Coronary artery (tissue), 2 donors: ENCODE measurements at regions not wholly inside any gene's neighbourhood (a gene's known extent, or its start where the extent isn't known, plus 50 kb on each side); places are given as distances from the start of the nearest gene placed in this dataset.

Experiments
- DNase-seq: peaks from one replicate; pipeline ENCODE4 v3.0.0-alpha.2; 2017; ENCODE audit warnings: low spot score
- H3K27ac ChIP-seq, 2 donors: fragments of 200-600 bp; sonication (generic); one replicate each; pipeline ENCODE4 v1.5.1; 2016 to 2019
- H3K4me3 ChIP-seq: fragments of 200-600 bp; sonication (generic); 2 replicates; pipeline ENCODE4 v1.5.1; 2016; ENCODE audit warnings: mild to moderate bottlenecking, moderate library complexity
- CTCF ChIP-seq: fragments of 200-600 bp; sonication (generic); IDR thresholded peaks from one replicate; pipeline ENCODE4 v1.5.1; 2019; ENCODE audit warnings: antibody characterized with exemption

GRCh38 chr15:97386940-97387339 is 573.6 kb upstream of the ARRDC4 start:
- TF ChIP-seq CTCF = no peak
- Histone ChIP-seq H3K27ac (no peak overlapping the region), H3K4me3 (no peak overlapping the region)
- no peak for DNase-seq

- Histone ChIP-seq H3K27ac (no peak overlapping the region), H3K4me3 (no peak overlapping the region)
- DNase-seq = no peak
- no peak for TF ChIP-seq CTCF
Observed at GRCh38 chr15:97401195-97401594, 559.3 kb upstream of the ARRDC4 start.

GRCh38 chr15:97401970-97402369 is 558.5 kb upstream of the ARRDC4 start:
- H3K27ac ChIP-seq = no peak overlapping the region
- no peak for DNase-seq
- H3K4me3 ChIP-seq = no peak overlapping the region
- TF ChIP-seq CTCF = no peak

GRCh38 chr15:97406841-97407240 is 553.7 kb upstream of the ARRDC4 start:
- Histone ChIP-seq H3K27ac (no peak overlapping the region), H3K4me3 (no peak overlapping the region)
- DNase-seq = no peak
- no peak for TF ChIP-seq CTCF

GRCh38 chr15:97410897-97411575 is 549.5 kb upstream of the ARRDC4 start:
- TF ChIP-seq CTCF = no peak
- Histone ChIP-seq H3K4me3 (no peak overlapping the region), H3K27ac (no peak overlapping the region)
- no peak for DNase-seq

GRCh38 chr15:97420130-97420529 is 540.4 kb upstream of the ARRDC4 start:
- H3K4me3 ChIP-seq = no peak overlapping the region
- no peak for DNase-seq
- TF ChIP-seq CTCF = no peak

GRCh38 chr15:97425596-97425995 is 534.9 kb upstream of the ARRDC4 start:
- Histone ChIP-seq H3K4me3 (no peak overlapping the region), H3K27ac (no peak overlapping the region)
- TF ChIP-seq CTCF = no peak
- no peak for DNase-seq

More at GRCh38 chr15:97420130-97420529, 540.4 kb upstream of the ARRDC4 start:
- H3K27ac ChIP-seq = no peak overlapping the region
